ENCODE measurements at regions not wholly inside any gene's neighbourhood (a gene's known extent, or its start where the extent isn't known, plus 50 kb on each side); places are given as distances from the start of the nearest gene placed in this dataset.

DNA sequence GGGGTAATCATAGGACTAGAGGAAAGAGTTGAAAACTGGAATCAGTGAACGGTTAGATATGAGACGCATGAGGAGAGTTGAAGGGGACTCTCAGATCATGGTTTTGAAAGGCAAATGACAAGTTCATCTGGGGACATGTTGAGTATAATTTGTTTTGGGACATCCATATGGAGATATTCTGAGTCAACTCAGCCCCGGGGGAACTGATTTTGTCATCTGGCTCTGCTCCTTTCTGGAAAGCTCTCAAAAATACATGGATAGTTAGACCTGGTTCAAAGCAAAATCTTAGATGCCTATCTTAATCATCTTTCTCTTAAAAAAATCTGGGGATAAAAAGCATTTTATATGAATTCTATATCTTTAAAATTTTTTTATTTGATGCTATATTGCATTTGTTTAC, 161.2 kb downstream of the SNX18 start:
- H4K20me1 ChIP-seq (ENCODE audit: insufficient read depth, low read length) = no peaks in the 10 kb centered on the region
- TF ChIP-seq EZH2phosphoT487 (IDR thresholded peaks at IDR 0.05; ENCODE audit: low read depth) = no peak
- TF ChIP-seq, protein P1, sequence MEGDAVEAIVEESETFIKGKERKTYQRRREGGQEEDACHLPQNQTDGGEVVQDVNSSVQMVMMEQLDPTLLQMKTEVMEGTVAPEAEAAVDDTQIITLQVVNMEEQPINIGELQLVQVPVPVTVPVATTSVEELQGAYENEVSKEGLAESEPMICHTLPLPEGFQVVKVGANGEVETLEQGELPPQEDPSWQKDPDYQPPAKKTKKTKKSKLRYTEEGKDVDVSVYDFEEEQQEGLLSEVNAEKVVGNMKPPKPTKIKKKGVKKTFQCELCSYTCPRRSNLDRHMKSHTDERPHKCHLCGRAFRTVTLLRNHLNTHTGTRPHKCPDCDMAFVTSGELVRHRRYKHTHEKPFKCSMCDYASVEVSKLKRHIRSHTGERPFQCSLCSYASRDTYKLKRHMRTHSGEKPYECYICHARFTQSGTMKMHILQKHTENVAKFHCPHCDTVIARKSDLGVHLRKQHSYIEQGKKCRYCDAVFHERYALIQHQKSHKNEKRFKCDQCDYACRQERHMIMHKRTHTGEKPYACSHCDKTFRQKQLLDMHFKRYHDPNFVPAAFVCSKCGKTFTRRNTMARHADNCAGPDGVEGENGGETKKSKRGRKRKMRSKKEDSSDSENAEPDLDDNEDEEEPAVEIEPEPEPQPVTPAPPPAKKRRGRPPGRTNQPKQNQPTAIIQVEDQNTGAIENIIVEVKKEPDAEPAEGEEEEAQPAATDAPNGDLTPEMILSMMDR (IDR thresholded peaks at IDR 0.05; ENCODE audit: low read depth, low read length) = no peak
- no peaks in the 10 kb centered on the region for H3K27me3 ChIP-seq (ENCODE audit: low read depth, low read length)
- H3K36me3 ChIP-seq (replicated peaks; ENCODE audit: low read depth, low read length) = no peaks in the 10 kb centered on the region
- H3K4me1 ChIP-seq (ENCODE audit: low read length) = peaks cover 26% of the 10 kb centered on the region
- peak overlapping the region; percentile 19; the same call in 1 of the 2 replicates for H3K4me2 ChIP-seq (ENCODE audit: low read length)
- H3K4me3 ChIP-seq (ENCODE audit: low read length) = no peak overlapping the region
- H2AFZ ChIP-seq (ENCODE audit: low read depth, low read length) = no peak overlapping the region; the same call in 1 of the 2 replicates
- H3K9me3 ChIP-seq (ENCODE audit: insufficient read depth, low read length) = no peaks in the 10 kb centered on the region
- no peaks in the 10 kb centered on the region for H3K79me2 ChIP-seq (ENCODE audit: low read length)
- H3K9ac ChIP-seq (ENCODE audit: low read length) = no peak overlapping the region
- H3K27ac ChIP-seq (ENCODE audit: low read length) = no peak overlapping the region

DNA sequence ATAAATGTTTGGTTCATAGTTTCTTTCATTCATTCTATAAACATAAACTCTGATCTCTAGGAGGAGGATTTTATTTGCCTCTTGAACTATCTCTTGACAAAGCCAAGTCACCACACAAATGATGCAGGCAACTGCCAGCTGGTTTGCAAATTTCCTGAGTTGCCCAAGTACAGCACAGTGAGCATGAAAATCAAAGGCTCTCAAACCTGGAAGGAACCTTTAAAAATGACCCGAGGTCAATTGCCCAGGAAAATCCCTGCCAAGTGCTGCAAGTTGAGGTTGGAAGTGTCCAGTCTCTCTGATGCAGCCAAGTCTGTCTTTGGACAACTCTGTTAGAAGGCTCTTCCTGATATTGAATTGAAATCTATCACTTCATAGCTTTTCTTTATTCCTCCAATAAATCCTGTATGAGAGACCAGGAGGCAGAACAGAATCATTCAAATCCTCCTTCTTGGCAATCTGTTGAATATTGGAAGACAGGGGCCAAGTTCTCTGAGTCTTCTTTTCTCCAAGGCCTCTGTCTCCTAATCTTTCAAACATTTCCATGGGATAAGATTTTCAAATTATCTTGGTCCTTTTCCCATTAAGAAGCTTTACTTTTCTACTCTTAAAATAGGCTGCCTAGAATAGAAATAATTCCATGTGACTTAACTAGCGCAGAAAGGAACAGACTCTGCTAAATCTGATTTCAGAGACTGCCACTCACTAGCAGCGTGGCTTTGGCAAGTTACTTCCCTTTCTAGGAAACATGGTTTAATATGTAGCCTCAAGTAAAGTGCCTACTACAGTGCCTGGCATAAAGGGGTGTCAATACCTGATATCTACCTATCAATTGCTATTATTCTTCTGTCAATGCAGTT, 159.2 kb downstream of the SNX18 start:
- Histone ChIP-seq H3K9me3 (ENCODE audit: insufficient read depth, low read length) (peaks cover 16% of the 10 kb centered on the region), H3K36me3 (replicated peaks; ENCODE audit: low read depth, low read length) (no peaks in the 10 kb centered on the region), H3K4me2 (ENCODE audit: low read length) (no peak overlapping the region), H3K9ac (ENCODE audit: low read length) (no peak overlapping the region), H3K27me3 (ENCODE audit: low read depth, low read length) (no peaks in the 10 kb centered on the region), H2AFZ (ENCODE audit: low read depth, low read length) (no peak overlapping the region), H3K27ac (ENCODE audit: low read length) (no peak overlapping the region), H3K4me3 (ENCODE audit: low read length) (no peak overlapping the region), H3K4me1 (ENCODE audit: low read length) (peaks cover 37% of the 10 kb centered on the region), H3K79me2 (ENCODE audit: low read length) (no peaks in the 10 kb centered on the region), H4K20me1 (ENCODE audit: insufficient read depth, low read length) (no peaks in the 10 kb centered on the region)
- TF ChIP-seq, protein P1 (IDR thresholded peaks at IDR 0.05; ENCODE audit: low read depth, low read length) = no peak
- TF ChIP-seq EZH2phosphoT487 (IDR thresholded peaks at IDR 0.05; ENCODE audit: low read depth) = no peak

GRCh38 chr5:54673523-54674225, 156.1 kb downstream of the SNX18 start:
- no peak overlapping the region for H3K4me3 ChIP-seq (ENCODE audit: low read length)
- H3K27me3 ChIP-seq (ENCODE audit: low read depth, low read length) = no peaks in the 10 kb centered on the region
- peaks cover 44% of the 10 kb centered on the region for H3K4me1 ChIP-seq (ENCODE audit: low read length)
- no peak overlapping the region for H2AFZ ChIP-seq (ENCODE audit: low read depth, low read length)
- no peaks in the 10 kb centered on the region for H4K20me1 ChIP-seq (ENCODE audit: insufficient read depth, low read length)
- H3K27ac ChIP-seq (ENCODE audit: low read length) = no peak overlapping the region
- TF ChIP-seq, protein P1 (IDR thresholded peaks at IDR 0.05; ENCODE audit: low read depth, low read length) = no peak
- TF ChIP-seq EZH2phosphoT487 (IDR thresholded peaks at IDR 0.05; ENCODE audit: low read depth) = no peak
- H3K36me3 ChIP-seq (replicated peaks; ENCODE audit: low read depth, low read length) = no peaks in the 10 kb centered on the region
- H3K4me2 ChIP-seq (ENCODE audit: low read length) = peak overlapping the region; percentile 46
- no peak overlapping the region for H3K9ac ChIP-seq (ENCODE audit: low read length)
- H3K9me3 ChIP-seq (ENCODE audit: insufficient read depth, low read length) = peaks cover 17% of the 10 kb centered on the region
- H3K79me2 ChIP-seq (ENCODE audit: low read length) = no peaks in the 10 kb centered on the region

DNA sequence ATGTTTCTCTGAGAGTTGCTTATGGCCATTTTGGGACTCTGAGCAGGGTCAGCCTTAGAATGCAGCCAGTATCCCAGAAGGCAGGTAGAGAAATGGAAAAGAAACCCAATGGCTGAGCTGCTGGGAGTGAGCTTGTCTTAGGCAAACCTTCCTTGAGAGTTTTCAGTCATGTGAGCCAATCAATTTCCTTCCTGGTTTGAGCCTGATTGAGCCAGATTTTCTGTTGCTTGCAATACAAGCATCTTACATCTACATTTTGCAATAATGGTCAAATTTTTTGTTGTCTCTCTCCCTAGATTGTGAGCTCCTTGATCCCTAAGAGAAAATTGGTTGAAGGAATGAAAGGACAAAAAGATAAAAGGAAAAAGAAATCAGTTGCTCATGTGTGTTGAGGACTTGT, 155.3 kb downstream of the SNX18 start:
- Histone ChIP-seq H3K9me3 (ENCODE audit: insufficient read depth, low read length) (peaks cover 17% of the 10 kb centered on the region), H4K20me1 (ENCODE audit: insufficient read depth, low read length) (no peaks in the 10 kb centered on the region), H3K9ac (ENCODE audit: low read length) (no peak overlapping the region), H3K79me2 (ENCODE audit: low read length) (no peaks in the 10 kb centered on the region), H3K4me2 (ENCODE audit: low read length) (no peak overlapping the region), H3K4me1 (ENCODE audit: low read length) (peaks cover 36% of the 10 kb centered on the region), H3K36me3 (replicated peaks; ENCODE audit: low read depth, low read length) (no peaks in the 10 kb centered on the region), H3K27me3 (ENCODE audit: low read depth, low read length) (no peaks in the 10 kb centered on the region), H3K27ac (ENCODE audit: low read length) (no peak overlapping the region), H2AFZ (ENCODE audit: low read depth, low read length) (no peak overlapping the region), H3K4me3 (ENCODE audit: low read length) (no peak overlapping the region)
- TF ChIP-seq EZH2phosphoT487 (IDR thresholded peaks at IDR 0.05; ENCODE audit: low read depth) = no peak
- TF ChIP-seq, protein P1 (IDR thresholded peaks at IDR 0.05; ENCODE audit: low read depth, low read length) = no peak

All from OCI-LY3 (cell line).